K562 (cell line): ENCODE measurements at regions not wholly inside any gene's neighbourhood (a gene's known extent, or its start where the extent isn't known, plus 50 kb on each side); places are given as distances from the start of the nearest gene placed in this dataset.

Source experiments
- CEBPB ChIP-seq: fragments of 450-650 bp; IDR thresholded peaks from 2 replicates; pipeline ENCODE4 v1.6.1; 2016; ENCODE audit warnings: missing genetic modification characterization, missing compliant biosample characterization
- CREB3 ChIP-seq: fragments of 450-650 bp; conservative IDR thresholded peaks from 2 replicates; pipeline ENCODE4 v1.6.1; 2016; ENCODE audit warnings: missing genetic modification characterization, low read depth, mild to moderate bottlenecking, missing compliant biosample characterization, moderate library complexity
- FOSL1 ChIP-seq: fragments of 200-800 bp; sonication (Bioruptor generic); conservative IDR thresholded peaks from 2 replicates; pipeline ENCODE4 v1.6.1; 2016; ENCODE audit warnings: missing genetic modification characterization, missing compliant biosample characterization
- LCOR ChIP-seq: sonication (generic); formaldehyde crosslinking; IDR thresholded peaks from 2 replicates; pipeline ENCODE4 v1.8.0; 2022; ENCODE audit warnings: mild to moderate bottlenecking, missing genetic modification reagents
- NCOA4 ChIP-seq: fragments of 450-650 bp; IDR thresholded peaks from 2 replicates; pipeline ENCODE4 v1.6.1; 2018; ENCODE audit warnings: mild to moderate bottlenecking; ENCODE audit not compliant: partially characterized antibody
- NFXL1 ChIP-seq: fragments of 450-650 bp; formaldehyde crosslinking; IDR thresholded peaks from 2 replicates; pipeline ENCODE4 v1.4.0; 2021; ENCODE audit warnings: mild to moderate bottlenecking
- PBX2 ChIP-seq, 2 experiments: IDR thresholded peaks in 1 of 2; conservative IDR thresholded peaks in 1 of 2; 2 replicates each; pipeline ENCODE4 v1.6.1; 2016; ENCODE audit warnings: low read depth in 2 of 2, mild to moderate bottlenecking in 1 of 2, missing compliant biosample characterization in 1 of 2, missing genetic modification characterization in 1 of 2, moderate library complexity in 1 of 2
- PHB ChIP-seq: fragments of 250-450 bp; sonication (Bioruptor Pico); IDR thresholded peaks from 2 replicates; pipeline ENCODE4 v1.5.0; 2021
- PTTG1 ChIP-seq: fragments of 450-650 bp; IDR thresholded peaks from 2 replicates; pipeline ENCODE4 v1.6.1; 2016; ENCODE audit warnings: low read depth, mild to moderate bottlenecking, missing genetic modification characterization, missing compliant biosample characterization
- SIN3A ChIP-seq, 2 experiments: fragments of 150-350 bp in 1 of 2; IDR thresholded peaks; 2 replicates each; pipeline ENCODE4 v1.6.1; 2011 to 2016; ENCODE audit warnings: borderline replicate concordance in 2 of 2, low read depth in 2 of 2, low read length in 2 of 2, mild to moderate bottlenecking in 2 of 2, moderate library complexity in 2 of 2; ENCODE audit not compliant: control insufficient read depth in 1 of 2
- SMAD1 ChIP-seq: fragments of 150-350 bp; IDR thresholded peaks from 2 replicates; pipeline ENCODE4 v1.6.1; 2014; ENCODE audit warnings: low read length, low read depth; ENCODE audit not compliant: partially characterized antibody
- TRIM25 ChIP-seq: fragments of 450-650 bp; IDR thresholded peaks from 2 replicates; pipeline ENCODE4 v1.7.0; 2016; ENCODE audit warnings: borderline replicate concordance
- ZFP1 ChIP-seq: fragments of 450-650 bp; formaldehyde crosslinking; IDR thresholded peaks from 2 replicates; pipeline ENCODE4 v1.4.0; 2020; ENCODE audit warnings: mild to moderate bottlenecking, mixed read lengths
- ZNF263 ChIP-seq: sonication (generic); formaldehyde crosslinking; IDR thresholded peaks from 2 replicates; pipeline ENCODE4 v1.8.0; 2022; ENCODE audit warnings: mild to moderate bottlenecking, missing genetic modification reagents, borderline replicate concordance
- ZNF316 ChIP-seq: fragments of 450-650 bp; IDR thresholded peaks from 2 replicates; pipeline ENCODE4 v1.6.1; 2016
- ZNF512 ChIP-seq: IDR thresholded peaks from 2 replicates; pipeline ENCODE4 v1.6.1; 2016; ENCODE audit warnings: missing genetic modification characterization, missing compliant biosample characterization
- TF ChIP-seq, protein P1 (sequence below): sonication (generic); formaldehyde crosslinking; IDR thresholded peaks from 2 replicates; pipeline ENCODE4 v1.8.1; 2023; ENCODE audit warnings: mild to moderate bottlenecking, missing genetic modification reagents

DNA sequence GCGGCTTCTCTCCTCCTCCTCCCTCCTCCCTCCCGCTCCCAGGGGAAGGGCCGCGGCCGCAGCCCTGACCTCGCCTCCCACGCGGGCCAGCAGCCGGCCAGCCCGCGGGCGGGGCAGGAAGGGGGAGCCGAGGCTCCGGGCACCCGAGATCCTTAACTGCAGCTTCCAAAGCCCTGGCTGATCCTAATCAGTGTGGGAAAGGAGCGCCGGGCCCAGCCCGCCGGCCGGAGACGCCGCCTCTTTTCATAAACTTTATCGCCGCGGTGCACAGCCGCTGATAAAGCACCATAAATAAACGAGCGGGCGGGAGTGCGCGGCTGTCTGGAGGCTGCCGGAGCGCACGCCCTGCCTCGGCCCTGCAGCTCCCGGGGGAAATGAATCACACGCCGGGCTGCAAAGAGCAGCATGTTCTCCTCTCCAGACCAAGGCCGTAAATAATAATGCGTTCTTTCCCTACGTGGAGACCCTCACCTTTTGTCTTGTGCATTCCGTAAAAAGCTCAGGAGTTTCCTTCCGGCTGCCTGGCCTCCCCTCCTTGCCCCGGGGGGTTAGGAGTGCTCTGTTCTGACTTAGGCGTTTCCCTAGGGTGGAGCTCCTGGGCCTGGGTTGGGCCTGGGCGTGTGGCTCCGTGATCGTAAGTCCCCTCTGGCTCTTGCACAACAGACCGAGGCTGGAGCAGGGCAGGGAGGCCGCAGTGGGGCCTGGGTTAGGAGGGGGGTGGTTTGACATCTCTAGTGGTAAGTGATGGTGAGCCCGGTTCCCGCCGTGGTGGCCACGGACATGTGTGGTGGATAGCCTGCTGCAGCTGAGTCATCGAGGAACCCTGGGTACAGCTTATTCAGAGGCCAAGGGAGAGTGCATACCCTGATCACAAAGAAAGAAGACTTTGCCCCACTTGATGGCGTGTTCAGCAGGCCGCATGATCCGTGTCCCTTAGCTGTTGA is 132.6 kb upstream of the HES1 start (continued):
- no peak for TF ChIP-seq PBX2 (CRISPR knock-in tag; IDR thresholded peaks at IDR 0.05; ENCODE audit: low read depth)
- TF ChIP-seq PBX2 (tag; conservative IDR thresholded peaks at IDR 0.05; ENCODE audit: low read depth) = peak; percentile 88
- no peak; a peak in 1 of 4 replicates for TF ChIP-seq SIN3A (IDR thresholded peaks at IDR 0.05; ENCODE audit: borderline replicate concordance in 2 of 2, control insufficient read depth in 1 of 2, low read depth in 2 of 2, low read length in 2 of 2)
- no peak for TF ChIP-seq PTTG1 (tag)
- peak; percentile 80 for TF ChIP-seq SMAD1
- TF ChIP-seq FOSL1 (tag) = peak; percentile 88
- TF ChIP-seq NFXL1 (CRISPR knock-in tag) = no peak
- TF ChIP-seq NCOA4 = no peak
- TF ChIP-seq, protein P1, sequence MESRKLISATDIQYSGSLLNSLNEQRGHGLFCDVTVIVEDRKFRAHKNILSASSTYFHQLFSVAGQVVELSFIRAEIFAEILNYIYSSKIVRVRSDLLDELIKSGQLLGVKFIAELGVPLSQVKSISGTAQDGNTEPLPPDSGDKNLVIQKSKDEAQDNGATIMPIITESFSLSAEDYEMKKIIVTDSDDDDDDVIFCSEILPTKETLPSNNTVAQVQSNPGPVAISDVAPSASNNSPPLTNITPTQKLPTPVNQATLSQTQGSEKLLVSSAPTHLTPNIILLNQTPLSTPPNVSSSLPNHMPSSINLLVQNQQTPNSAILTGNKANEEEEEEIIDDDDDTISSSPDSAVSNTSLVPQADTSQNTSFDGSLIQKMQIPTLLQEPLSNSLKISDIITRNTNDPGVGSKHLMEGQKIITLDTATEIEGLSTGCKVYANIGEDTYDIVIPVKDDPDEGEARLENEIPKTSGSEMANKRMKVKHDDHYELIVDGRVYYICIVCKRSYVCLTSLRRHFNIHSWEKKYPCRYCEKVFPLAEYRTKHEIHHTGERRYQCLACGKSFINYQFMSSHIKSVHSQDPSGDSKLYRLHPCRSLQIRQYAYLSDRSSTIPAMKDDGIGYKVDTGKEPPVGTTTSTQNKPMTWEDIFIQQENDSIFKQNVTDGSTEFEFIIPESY = no peak; the same call in 1 of the 2 replicates
- peak; percentile 56 for TF ChIP-seq LCOR (CRISPR knock-in tag)
- no peak for TF ChIP-seq ZFP1 (CRISPR knock-in tag)
- no peak for TF ChIP-seq TRIM25
- peak; percentile 46; the same call in 1 of the 2 replicates for TF ChIP-seq ZNF316
- TF ChIP-seq PHB (CRISPR knock-in tag) = no peak
- 0 out of 2 replicates have a peak, but pooled peaks have one; percentile 5 for TF ChIP-seq CREB3 (tag)
- no peak for TF ChIP-seq ZNF512 (tag)
- TF ChIP-seq ZNF263 = peak; percentile 91
- peak; percentile 99 for TF ChIP-seq CEBPB (tag)
